A204.1 (cell line): ENCODE measurements at regions not wholly inside any gene's neighbourhood (a gene's known extent, or its start where the extent isn't known, plus 50 kb on each side); places are given as distances from the start of the nearest gene placed in this dataset.
"Not testable (repeated sequence)": the region's sequence is repeated elsewhere in the genome, so short reads cannot be mapped to it uniquely, and the experiment has no call there.

Experiments used
- FAIRE-seq: peaks from 2 replicates; lab custom pipeline; 2012; peaks lifted over from hg19 to GRCh38; lab: Jason Lieb, UNC

GRCh38 chr14:82602794-82603193 is 1069.1 kb upstream of the SEL1L start:
- no peak for FAIRE-seq

GRCh38 chr14:82604819-82605218 is 1071.2 kb upstream of the SEL1L start:
- no peak for FAIRE-seq

- FAIRE-seq, result no peak
Measured at GRCh38 chr14:82621881-82622450, 1088.3 kb upstream of the SEL1L start.

GRCh38 chr14:82626156-82627066 is 1092.8 kb upstream of the SEL1L start:
- no peak for FAIRE-seq

GRCh38 chr14:82635915-82636314 is 1102.3 kb upstream of the SEL1L start:
- FAIRE-seq, result no peak

GRCh38 chr14:82636426-82636825 is 1102.8 kb upstream of the SEL1L start:
- FAIRE-seq, result no peak

- FAIRE-seq, result no peak
Measured at GRCh38 chr14:82641050-82641540, 1107.4 kb upstream of the SEL1L start.

- FAIRE-seq, result no peak
Measured at GRCh38 chr14:82642425-82642824, 1108.8 kb upstream of the SEL1L start.

GRCh38 chr14:82647088-82647810 is 1113.6 kb upstream of the SEL1L start:
- FAIRE-seq, result no peak

GRCh38 chr14:82655770-82656169 is 1122.1 kb upstream of the SEL1L start:
- FAIRE-seq, result no peak

GRCh38 chr14:82657186-82657675 is 1123.6 kb upstream of the SEL1L start:
- no peak for FAIRE-seq

- FAIRE-seq, result no peak
Measured at GRCh38 chr14:82661258-82661657, 1127.6 kb upstream of the SEL1L start.

GRCh38 chr14:82667006-82667405 is 1133.4 kb upstream of the SEL1L start:
- FAIRE-seq, result no peak

GRCh38 chr14:82667501-82667900 is 1133.8 kb upstream of the SEL1L start:
- no peak for FAIRE-seq

GRCh38 chr14:82676403-82676802 is 1142.8 kb upstream of the SEL1L start:
- FAIRE-seq, result no peak

- no peak for FAIRE-seq
Measured at GRCh38 chr14:82689948-82690347, 1156.3 kb upstream of the SEL1L start.

GRCh38 chr14:82691191-82691590 is 1157.5 kb upstream of the SEL1L start:
- FAIRE-seq, result not testable (repeated sequence)

GRCh38 chr14:82694820-82695219 is 1161.2 kb upstream of the SEL1L start:
- FAIRE-seq, result no peak

GRCh38 chr14:82704218-82704617 is 1170.6 kb upstream of the SEL1L start:
- no peak for FAIRE-seq

GRCh38 chr14:82710267-82710841 is 1176.7 kb upstream of the SEL1L start:
- no peak for FAIRE-seq

GRCh38 chr14:82719617-82720016 is 1186.0 kb upstream of the SEL1L start:
- no peak for FAIRE-seq

GRCh38 chr14:82720431-82720830 is 1186.8 kb upstream of the SEL1L start:
- FAIRE-seq, result no peak
